ENCODE measurements at regions not wholly inside any gene's neighbourhood (a gene's known extent, or its start where the extent isn't known, plus 50 kb on each side); places are given as distances from the start of the nearest gene placed in this dataset.

- DNase-seq (ENCODE audit: low spot score), result no peak
These were observed 621.7 kb downstream of the ZPLD1 start for GRCh38 chr3:103056542-103056941.

- DNase-seq (ENCODE audit: low spot score), result no peak
These were observed 622.2 kb downstream of the ZPLD1 start for GRCh38 chr3:103057003-103057402.

DNA sequence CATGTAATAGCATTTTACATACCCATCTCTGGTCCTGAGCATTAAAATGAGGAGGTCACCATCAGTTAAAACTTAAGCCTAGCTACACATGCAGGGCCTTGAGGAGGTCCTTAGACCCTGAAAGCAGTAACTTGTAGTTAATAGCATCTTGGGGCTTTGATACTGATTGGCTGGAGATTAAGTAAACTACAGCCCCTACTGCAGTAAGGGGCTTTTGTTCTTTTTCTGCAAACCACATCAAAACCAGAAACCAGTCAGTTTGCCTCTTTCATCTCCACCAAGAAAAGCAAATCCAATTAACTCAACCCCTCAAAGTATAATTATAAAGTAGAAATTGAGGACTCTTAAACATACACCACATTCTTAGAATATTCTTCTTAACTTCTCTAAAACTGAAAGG is 622.7 kb downstream of the ZPLD1 start:
- no peak for DNase-seq (ENCODE audit: low spot score)

DNA sequence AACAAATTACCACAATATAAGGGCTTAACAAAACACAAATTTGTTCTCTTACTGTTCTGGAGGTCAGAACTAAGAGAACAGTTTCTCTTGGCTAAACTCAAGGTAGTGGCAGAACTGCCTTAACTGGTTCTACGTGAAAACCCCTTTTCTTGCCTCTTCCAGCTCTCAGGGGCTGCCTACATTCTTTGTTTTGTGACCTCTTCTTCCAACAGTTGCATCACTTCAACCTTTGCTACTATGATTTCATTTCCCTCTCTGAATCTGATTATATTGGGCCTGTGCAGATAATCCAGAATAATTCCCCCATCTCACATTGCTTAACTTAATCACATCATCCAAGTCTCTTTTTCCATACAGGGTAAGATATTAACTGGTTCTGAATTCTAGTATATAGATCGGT is 624.6 kb downstream of the ZPLD1 start:
- DNase-seq (ENCODE audit: low spot score), result no peak

GRCh38 chr3:103060242-103060641 is 625.4 kb downstream of the ZPLD1 start:
- no peak for DNase-seq (ENCODE audit: low spot score)

GRCh38 chr3:103067963-103068362 is 633.1 kb downstream of the ZPLD1 start:
- DNase-seq (ENCODE audit: low spot score), result no peak

DNA sequence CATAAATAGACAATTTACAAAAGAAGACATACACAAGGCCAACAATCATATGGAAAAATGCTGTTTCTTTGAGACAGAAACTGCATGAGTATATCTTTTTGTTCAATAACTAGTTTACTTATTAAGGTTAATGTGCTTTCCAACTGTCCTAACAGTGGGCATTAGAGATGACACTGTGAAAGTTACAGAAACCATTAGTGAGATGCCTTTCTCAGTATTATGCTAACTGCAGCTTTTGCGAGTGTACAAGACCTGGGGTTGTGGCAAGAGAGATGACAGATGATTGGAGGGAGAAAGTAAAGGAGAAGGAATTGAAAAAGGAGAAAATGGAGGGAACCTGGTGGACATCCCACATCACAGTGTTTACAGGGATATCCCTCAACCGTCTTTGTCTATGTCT is 640.5 kb downstream of the ZPLD1 start:
- no peak for DNase-seq (ENCODE audit: low spot score)

DNA sequence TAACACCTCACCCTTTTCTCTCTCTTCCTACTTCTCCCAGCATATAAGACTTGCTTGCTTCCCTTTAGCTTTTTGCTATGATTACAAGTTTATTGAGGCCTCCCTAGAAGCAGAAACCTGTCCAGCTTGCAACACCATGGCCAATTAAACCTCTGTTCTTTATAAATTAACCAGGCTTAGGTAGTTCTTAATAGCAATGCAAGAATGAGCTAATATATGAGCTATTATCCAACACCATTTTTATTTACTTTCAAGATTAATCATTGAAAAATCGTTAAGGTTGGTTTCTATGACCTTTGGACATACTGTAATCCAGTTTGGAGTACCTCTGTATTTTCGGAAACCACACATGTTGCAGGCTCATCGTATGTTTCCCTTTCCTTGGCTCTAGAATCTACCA is 643.1 kb downstream of the ZPLD1 start:
- DNase-seq (ENCODE audit: low spot score), result no peak

GRCh38 chr3:103082501-103082900 is 647.7 kb downstream of the ZPLD1 start:
- no peak for DNase-seq (ENCODE audit: low spot score)

- no peak for DNase-seq (ENCODE audit: low spot score)
These were observed 649.2 kb downstream of the ZPLD1 start for GRCh38 chr3:103083848-103084631.

- DNase-seq (ENCODE audit: low spot score), result no peak
These were observed 650.6 kb downstream of the ZPLD1 start for GRCh38 chr3:103085465-103085864.

DNA sequence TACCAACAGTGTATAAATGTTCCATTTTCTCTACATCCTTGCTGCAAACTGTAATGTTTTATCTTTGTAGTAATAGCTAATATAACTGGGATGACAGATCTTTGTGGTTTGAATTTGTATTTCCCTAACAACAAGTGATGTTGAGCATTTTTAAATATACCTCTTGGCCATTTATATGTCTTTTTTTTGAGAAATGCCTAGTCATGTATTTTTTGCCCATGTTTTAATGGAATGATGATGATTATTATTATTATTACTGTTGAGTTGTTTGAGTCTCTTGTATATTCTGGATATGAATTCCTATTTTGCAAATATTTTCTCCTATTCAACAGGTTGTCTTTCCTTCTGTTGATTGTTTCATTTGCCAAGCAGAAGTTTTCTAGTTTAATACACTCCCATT is 654.9 kb downstream of the ZPLD1 start:
- no peak for DNase-seq (ENCODE audit: low spot score)

GRCh38 chr3:103105206-103105605 is 670.4 kb downstream of the ZPLD1 start:
- DNase-seq (ENCODE audit: low spot score), result no peak

- no peak for DNase-seq (ENCODE audit: low spot score)
These were observed 677.5 kb downstream of the ZPLD1 start for GRCh38 chr3:103112273-103112672.

- no peak for DNase-seq (ENCODE audit: low spot score)
These were observed 691.3 kb downstream of the ZPLD1 start for GRCh38 chr3:103126115-103126514.

- no peak for DNase-seq (ENCODE audit: low spot score)
These were observed 692.3 kb downstream of the ZPLD1 start for GRCh38 chr3:103127098-103127630.

DNA sequence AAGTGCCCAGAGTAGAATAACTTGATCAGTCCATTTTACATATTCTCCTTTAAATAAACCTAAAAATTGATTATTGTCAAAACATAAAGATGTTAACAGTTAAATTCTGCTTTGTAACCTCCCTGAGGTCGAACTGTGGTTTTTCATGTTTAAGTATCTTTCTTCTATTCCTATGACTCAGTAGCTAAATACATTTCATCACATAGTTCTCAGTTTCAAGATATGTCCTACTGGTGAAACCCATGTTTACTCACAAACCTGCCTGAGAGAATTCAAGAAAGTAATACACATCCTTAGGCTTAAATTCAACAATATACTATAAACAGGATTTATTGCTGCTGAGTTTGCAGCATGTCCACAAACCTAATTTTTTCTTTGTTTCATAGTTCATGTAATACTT is 692.9 kb downstream of the ZPLD1 start:
- no peak for DNase-seq (ENCODE audit: low spot score)

GRCh38 chr3:103134023-103134724 is 699.4 kb downstream of the ZPLD1 start:
- DNase-seq (ENCODE audit: low spot score), result no peak

DNA sequence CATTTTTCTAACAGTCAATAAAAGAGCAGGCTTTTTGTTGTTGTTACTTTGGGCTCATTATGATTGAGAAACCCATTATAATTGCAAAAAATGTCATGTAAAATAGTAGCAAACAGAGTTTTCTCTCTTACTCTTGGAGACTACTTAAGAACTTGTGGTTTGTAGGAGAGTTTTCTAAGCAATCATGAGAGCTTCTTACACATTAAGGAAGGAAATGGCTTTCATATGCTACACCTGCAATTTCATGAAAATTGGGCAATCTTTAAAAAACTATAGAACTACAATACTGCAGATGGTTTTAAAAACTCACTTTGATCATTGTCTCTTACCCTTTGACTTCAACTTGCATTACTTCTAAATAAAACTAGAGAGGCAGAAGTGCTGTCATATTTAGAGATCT is 701.8 kb downstream of the ZPLD1 start:
- no peak for DNase-seq (ENCODE audit: low spot score)

GRCh38 chr3:103137830-103138229 is 703.0 kb downstream of the ZPLD1 start:
- DNase-seq (ENCODE audit: low spot score), result no peak

GRCh38 chr3:103158183-103158582 is 723.4 kb downstream of the ZPLD1 start:
- DNase-seq (ENCODE audit: low spot score), result no peak

DNA sequence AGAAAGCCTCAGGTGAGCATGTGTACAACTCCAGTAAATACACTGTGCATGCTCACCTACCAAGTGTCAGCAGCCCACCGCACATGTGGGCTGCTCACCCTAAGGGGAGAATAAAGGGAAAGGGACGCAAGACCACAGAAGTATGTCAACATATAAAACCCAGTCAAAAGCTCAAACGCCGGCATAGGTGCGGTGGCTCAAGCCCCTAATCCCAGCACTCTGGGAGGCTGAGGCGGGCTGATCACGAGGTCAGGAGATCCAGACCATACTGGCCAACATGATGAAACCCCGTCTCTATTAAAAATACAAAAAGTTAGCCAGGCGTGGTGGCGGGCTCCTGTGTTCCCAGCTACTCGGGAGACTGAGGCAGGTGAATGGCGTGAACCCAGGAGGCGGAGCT is 732.1 kb downstream of the ZPLD1 start:
- DNase-seq (ENCODE audit: low spot score), result no peak

DNA sequence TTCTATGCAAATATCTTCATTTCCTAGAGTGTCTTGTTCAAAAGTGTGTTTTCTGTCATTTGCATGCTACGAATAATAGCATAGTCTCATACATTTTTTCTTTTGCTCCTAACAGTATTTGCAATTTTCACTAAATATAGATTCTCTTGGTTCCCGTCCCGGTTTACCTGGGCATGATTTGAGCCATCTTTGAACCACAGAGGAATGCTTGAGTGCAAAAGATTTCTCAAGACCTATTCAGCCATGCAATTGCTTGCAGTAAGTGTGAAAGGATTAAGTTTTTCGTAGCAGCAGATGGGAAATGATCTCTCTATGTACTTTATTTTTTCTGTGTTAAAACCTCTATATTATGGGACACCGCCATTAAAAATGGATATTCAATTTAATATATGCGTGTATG is 733.0 kb downstream of the ZPLD1 start:
- DNase-seq (ENCODE audit: low spot score), result no peak

DNA sequence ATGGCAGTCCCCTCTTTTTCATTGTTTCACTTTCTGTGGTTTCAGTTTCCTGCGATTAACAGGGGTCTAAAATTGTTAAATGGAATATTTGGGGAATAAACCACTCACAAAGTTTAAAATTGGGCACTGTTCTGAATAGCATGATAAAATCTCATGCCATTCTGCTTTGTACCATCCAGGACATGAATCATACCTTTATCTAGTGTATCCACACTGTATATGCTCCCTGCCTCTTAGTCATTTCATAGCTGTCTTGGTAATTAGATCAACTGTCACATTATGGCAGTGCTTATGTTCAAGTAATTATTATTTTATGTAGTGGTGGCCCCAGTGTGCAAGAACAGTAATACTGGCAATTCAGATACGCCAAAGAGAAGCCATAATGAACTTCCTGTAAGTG is 734.5 kb downstream of the ZPLD1 start:
- no peak for DNase-seq (ENCODE audit: low spot score)

Data from LoVo (cell line).